GM18517 (cell line): ENCODE measurements at regions not wholly inside any gene's neighbourhood (a gene's known extent, or its start where the extent isn't known, plus 50 kb on each side); places are given as distances from the start of the nearest gene placed in this dataset.

Source experiments
- ATAC-seq: cut with Tn5 transposase; IDR thresholded peaks from one replicate; pipeline ENCODE4 v1.9.1; 2021; ENCODE audit warnings: mild to moderate bottlenecking, moderate library complexity; ENCODE audit not compliant: unreplicated experiment

- ATAC-seq, result no peak
Measured at GRCh38 chr5:164545507-164545906, 1040.1 kb downstream of the MAT2B start.

DNA sequence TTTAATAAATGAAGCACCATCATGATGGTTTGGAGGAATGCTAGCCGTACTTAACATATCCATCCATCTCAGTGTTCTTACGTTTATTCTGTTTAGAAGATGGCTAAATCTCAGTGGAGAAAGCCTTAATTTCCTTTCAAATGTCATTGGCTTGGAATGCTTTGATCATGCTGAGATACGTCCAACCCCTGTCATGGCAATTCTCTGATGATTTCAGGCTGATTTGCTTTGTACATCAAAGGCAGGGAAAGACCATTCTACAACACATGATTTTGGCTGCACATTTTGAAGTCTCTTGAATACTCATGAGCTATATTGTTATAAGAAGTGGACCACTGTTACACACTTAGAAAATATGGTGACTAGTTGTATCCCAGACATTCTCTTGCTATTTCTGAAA is 1048.4 kb downstream of the MAT2B start:
- no peak for ATAC-seq

DNA sequence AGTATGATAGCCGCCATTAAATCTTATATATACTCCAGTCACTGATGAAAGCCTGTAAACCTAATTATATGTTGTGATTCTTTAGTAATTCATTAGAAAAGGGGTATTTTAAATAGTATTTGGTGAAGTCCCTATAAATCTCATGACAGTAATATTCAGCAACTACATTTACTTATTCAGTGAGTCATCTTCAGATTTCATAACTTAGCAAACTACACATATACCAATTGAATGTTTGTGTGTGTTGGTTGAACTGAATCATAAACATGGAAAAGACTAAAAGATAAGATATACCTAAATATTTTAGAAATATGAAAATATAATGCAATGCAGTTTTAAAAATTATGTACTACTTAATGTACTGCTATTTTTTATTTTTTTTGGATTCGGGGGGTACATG is 1050.4 kb downstream of the MAT2B start:
- no peak for ATAC-seq

DNA sequence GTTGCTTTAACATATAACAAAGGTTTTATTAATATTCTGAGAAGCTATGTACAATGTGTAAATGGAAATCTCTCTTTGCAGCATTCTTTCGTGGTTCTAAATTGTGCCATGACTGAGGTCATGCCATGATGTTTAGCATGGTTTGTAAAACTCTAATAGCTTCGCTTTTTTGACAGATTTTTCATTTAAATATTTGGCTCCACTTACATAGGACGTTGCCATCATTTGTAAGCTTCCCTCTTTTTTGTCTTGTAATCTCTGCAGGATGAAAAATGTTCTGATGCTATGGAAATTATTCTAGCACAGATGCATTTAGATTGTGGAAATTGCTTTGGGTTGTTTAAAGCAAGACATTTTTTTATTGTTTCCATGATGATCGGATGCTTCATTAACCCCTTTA is 1054.8 kb downstream of the MAT2B start:
- no peak for ATAC-seq

DNA sequence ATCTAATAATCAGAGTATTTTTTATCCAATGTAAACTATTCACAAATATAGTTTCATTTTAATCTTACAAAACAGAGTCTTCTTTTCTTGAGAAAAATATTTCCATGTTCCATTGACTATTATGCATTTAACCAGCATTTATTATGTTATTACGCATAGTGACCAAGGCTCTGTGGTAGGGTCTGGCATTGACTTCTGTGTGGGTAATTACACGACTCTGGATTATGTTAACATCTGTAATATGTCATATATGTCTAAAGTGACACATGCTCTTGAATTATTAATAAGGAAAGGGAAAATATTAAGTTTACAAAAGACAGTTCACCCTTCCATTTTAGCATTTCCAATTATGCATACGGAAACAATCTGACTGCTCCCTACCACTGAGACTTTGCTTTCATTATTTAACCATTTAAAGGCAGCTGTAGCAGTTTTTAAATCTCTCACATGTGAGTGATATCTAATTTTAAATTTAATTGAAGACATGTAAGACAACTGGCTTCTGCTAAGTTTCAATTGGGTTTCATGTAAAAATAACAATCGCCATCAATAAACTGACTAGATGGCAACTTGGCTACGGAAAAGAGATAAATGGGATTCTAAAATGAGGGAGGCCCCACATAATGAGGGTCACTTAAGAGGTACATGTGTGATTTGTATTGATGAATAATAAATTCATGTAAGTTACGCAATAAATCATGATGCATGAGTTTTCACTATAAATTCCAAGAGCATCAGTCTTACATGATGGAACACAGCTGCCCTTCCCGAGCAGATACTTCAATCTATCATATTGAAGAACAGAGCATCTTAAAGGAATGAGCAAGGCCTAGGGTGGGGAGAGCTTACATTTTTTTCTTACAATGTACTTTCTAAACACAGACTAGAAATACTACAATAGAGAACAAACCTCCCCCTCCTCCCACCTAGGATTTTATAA is 1056.8 kb downstream of the MAT2B start:
- no peak for ATAC-seq

- ATAC-seq, result no peak
Measured at GRCh38 chr5:164563370-164563769, 1058.0 kb downstream of the MAT2B start.

GRCh38 chr5:164573397-164573796 is 1068.0 kb downstream of the MAT2B start:
- ATAC-seq, result no peak

DNA sequence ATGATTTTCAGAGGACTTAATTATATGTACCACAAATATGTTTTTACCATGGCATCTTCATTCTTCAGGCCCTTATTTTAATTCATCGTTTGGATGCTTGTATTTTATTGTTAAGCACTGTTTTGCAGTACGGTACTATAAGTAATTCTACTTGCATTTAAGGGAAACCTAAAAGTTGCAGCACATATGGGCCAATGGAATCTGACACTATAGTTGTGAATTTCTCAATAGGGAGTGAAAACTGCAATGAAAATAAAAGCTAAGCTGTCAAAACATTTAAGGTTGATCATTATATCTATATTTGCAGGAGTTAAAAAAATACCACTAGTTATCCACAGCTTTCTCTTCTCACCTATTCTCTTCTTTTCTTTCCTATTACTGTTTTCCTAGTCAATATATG is 1071.8 kb downstream of the MAT2B start:
- no peak for ATAC-seq

DNA sequence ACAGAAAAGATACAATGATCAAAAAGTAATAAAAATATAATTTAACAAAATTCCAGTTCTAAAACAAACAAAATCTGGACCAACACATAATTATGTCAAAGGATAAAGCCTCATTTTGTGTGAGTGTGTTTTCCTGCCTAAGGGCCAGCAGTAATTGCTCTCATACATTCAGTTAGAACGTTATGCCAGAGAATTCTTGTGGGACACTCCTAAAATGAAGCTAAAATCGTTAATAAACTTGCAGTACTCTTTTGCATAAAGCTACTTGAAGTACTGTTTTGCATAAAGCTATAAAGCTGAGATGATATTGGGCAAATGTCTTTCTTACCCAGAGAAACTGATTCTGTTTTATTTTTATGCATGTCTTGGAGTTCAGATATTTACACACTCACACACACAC is 1072.3 kb downstream of the MAT2B start:
- ATAC-seq, result no peak

- ATAC-seq, result no peak
Measured at GRCh38 chr5:164578401-164578800, 1073.0 kb downstream of the MAT2B start.

GRCh38 chr5:164578911-164579310 is 1073.5 kb downstream of the MAT2B start:
- ATAC-seq, result no peak

DNA sequence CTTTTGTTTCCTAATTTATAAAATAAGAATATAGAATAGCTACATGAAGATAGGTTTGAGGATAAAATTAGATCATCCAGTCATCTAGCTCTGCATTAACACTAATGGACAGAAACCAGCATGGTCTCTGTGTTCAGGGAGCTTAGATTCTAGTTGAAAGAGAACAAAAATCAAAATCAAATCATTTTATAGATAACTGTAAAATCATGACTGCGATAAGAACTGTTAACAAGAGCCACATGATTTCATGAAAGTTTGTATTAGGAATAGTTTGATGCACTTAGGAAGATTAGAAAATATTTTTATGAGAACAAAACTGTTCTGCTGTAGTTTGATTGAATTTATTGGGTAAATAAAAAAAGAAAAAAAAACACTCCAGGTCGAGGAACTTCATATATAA is 1074.7 kb downstream of the MAT2B start:
- no peak for ATAC-seq

DNA sequence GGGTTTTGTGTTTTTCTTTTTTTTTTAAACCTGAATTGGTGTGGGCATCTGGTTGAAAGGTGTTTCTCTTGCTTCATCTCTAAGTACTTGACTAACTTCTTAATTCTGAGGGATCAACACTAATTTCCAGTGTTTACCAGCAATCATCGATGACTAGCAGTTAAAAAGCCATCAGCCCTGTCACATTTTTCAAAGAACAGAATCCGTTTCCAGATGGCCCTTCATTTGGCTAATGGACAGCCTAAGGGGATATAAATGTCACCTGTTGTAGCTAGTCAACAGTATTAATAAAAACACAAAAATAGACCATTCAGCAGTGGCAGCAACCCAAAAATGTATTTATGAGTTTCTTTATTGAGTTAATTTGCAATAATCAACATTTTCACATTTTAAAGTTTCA is 1076.5 kb downstream of the MAT2B start:
- ATAC-seq, result no peak

DNA sequence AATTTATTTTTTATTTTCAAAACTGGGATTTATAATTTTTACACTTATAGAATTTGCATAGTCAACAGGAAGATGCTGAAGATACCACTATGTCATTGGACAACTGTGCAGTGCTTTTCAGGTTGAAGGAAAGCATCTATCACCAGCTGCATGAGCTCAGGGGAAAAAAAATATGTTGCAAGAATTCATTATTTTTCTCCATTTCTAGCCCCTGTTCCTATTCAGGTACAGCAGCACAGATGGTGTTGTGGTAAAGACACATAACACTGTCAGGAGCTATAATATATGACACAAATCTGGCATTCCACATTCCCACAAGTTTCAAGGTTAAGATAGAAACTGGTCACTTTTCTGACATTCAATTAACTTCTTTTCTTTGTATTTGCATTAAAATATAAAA is 1088.6 kb downstream of the MAT2B start:
- no peak for ATAC-seq

GRCh38 chr5:164597293-164597900 is 1092.0 kb downstream of the MAT2B start:
- peak; percentile 75 for ATAC-seq

DNA sequence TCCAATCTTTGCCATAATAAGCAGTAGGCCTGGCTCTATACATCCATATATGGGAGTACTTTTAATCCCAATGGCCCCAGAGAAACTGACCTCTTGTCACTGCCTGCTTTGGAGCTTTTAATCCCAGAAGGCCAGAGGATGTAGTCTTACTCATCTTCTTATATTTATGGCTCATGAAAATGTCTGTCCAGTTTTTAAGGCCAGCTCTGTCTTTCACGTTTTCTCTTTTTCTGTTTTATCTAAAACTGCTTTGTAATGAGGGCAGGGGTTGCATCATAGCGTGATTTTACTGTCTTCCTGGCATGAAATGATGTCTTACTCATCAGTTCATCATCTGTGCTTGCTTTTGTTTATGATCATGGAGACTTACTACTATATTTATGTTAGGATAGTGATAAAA is 1094.9 kb downstream of the MAT2B start:
- no peak for ATAC-seq

DNA sequence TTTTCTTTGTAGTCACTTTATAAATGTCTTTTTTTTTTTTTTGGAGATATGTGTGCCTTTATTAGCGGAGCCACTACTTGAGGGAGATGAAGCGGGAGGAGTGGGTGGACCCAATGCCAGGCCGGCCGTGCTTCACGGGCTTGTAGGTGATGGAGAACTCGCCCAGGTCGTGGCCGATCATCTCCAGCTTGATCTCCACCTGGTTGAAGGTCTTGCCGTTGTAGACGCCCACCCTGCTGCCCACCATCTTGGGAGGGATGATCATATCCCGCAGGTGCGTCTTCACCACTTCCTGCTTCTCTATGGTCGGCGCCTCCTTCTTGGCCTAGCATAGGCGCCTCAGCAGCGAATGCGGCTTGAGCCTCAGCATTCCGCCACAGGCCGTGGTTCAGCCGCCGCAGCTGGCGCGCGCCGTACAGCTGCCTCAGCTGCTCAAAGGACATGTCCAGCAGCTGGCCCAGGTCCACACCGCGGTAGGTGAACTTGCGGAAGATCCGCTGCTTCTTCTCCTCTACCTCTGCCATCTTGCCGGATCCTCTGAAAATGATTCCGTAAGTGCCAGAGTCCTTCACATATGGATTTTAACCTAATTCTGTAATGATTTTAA is 1095.6 kb downstream of the MAT2B start:
- no peak for ATAC-seq

- ATAC-seq, result no peak
Measured at GRCh38 chr5:164608507-164608906, 1103.1 kb downstream of the MAT2B start.

- ATAC-seq, result no peak
Measured at GRCh38 chr5:164610374-164610773, 1105.0 kb downstream of the MAT2B start.

- no peak for ATAC-seq
Measured at GRCh38 chr5:164614707-164615106, 1109.3 kb downstream of the MAT2B start.

DNA sequence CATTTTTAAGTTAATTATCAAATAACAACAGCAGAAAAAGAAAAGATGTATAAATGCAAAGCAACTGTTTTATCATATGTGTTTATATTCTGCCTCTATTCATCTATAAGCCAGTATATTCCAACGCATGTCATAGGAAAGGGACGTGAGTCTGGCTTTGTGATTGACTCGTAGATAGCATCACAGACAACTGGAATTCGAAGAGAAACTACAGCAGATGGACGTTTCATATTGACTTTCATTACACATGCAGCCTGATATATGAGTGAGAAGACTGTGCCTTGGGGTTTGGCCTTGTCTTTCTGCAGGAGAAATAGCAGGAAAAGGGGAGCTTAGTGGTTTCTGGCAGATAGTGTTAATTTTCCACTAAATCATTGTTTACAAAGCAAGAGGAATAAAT is 1111.9 kb downstream of the MAT2B start:
- no peak for ATAC-seq

DNA sequence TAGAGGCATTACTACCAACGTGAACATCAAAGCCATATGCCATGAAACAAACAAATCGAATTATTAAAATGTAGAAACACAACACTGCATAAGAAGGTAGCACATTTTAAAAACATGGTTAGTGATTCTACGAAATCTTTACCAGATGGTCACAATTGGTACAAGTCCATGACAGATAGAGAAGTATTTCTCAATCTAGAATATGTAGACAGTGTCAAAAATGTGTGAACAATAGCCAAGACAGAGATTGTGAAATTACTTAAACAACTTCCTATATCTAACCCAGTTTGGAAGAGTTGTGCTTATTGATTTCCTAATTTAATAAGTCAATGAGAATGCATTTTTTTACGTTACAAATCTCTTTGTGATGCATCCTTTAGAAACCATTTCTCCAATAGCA is 1121.6 kb downstream of the MAT2B start:
- no peak for ATAC-seq
